Liver (tissue), 3 donors: ENCODE measurements at regions not wholly inside any gene's neighbourhood (a gene's known extent, or its start where the extent isn't known, plus 50 kb on each side); places are given as distances from the start of the nearest gene placed in this dataset.
A peak's percentile ranks its signal among the peaks of the same experiment; 100 is the strongest.

Experiments
- CTCF ChIP-seq: fragments of 150-350 bp; IDR thresholded peaks from 2 replicates; pipeline ENCODE4 v1.5.1; 2017; ENCODE audit warnings: improper control_type of control experiment, low read depth, low read length; ENCODE audit not compliant: missing input control
- EGR1 ChIP-seq, 2 donors: IDR thresholded peaks; 2 replicates each; pipeline ENCODE4 v1.6.1; 2016 to 2018; ENCODE audit warnings: antibody characterized with exemption in 2 of 2, low read depth in 2 of 2
- FOXA1 ChIP-seq: IDR thresholded peaks from 2 replicates; pipeline ENCODE4 v1.6.1; 2016; ENCODE audit warnings: antibody characterized with exemption
- HNF4A ChIP-seq, 2 donors: conservative IDR thresholded peaks; 2 replicates each; pipeline ENCODE4 v1.6.1; 2016; ENCODE audit warnings: antibody characterized with exemption in 2 of 2, mild to moderate bottlenecking in 2 of 2
- JUND ChIP-seq, 2 donors: IDR thresholded peaks; 2 replicates each; pipeline ENCODE4 v1.6.1; 2016; ENCODE audit warnings: antibody characterized with exemption in 2 of 2
- NR2F2 ChIP-seq: IDR thresholded peaks from 2 replicates; pipeline ENCODE4 v1.6.1; 2016; ENCODE audit warnings: antibody characterized with exemption
- RAD21 ChIP-seq, 2 donors: IDR thresholded peaks; 2 replicates each; pipeline ENCODE4 v1.6.1; 2016; ENCODE audit warnings: antibody characterized with exemption in 2 of 2, mild to moderate bottlenecking in 2 of 2
- REST ChIP-seq: IDR thresholded peaks from 2 replicates; pipeline ENCODE4 v1.6.1; 2016; ENCODE audit warnings: antibody characterized with exemption, mild to moderate bottlenecking
- RXRA ChIP-seq, 2 donors: IDR thresholded peaks; 2 replicates each; pipeline ENCODE4 v1.6.1; 2017 to 2018; ENCODE audit warnings: antibody characterized with exemption in 2 of 2, mild to moderate bottlenecking in 1 of 2
- SP1 ChIP-seq: IDR thresholded peaks from 2 replicates; pipeline ENCODE4 v1.6.1; 2018; ENCODE audit warnings: antibody characterized with exemption, mild to moderate bottlenecking
- TAF1 ChIP-seq: conservative IDR thresholded peaks from 2 replicates; pipeline ENCODE4 v1.6.1; 2016; ENCODE audit warnings: antibody characterized with exemption, mild to moderate bottlenecking
- YY1 ChIP-seq: IDR thresholded peaks from 2 replicates; pipeline ENCODE4 v1.6.1; 2016; ENCODE audit warnings: antibody characterized with exemption, mild to moderate bottlenecking
- TF ChIP-seq, protein P1 (sequence below): IDR thresholded peaks from 2 replicates; pipeline ENCODE4 v1.6.1; 2016; ENCODE audit warnings: antibody characterized with exemption
- donor health status: healthy.
- donor health status: healthy.

DNA sequence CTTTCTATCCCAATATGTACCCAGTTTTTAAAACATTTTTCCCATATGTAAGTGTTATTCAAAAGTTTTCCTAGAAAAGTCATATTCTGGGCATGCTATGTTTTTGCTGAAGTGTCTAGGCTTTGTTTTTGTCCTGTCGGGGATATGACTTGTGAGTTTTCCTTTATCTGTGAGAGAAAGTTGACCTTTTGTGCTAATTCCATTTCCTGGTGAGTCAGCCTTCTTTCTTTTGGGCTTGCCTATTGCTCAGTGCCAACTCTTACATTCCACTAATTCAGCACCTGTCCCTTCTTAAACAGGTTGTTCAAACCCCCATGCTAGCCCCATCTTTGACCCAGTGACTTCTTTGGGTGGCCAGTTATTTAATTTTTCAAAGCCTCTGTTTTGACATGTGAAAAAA, 146.2 kb downstream of the AHR start:
- TF ChIP-seq CTCF = no peak
- peak; percentile 31 to 32 for TF ChIP-seq RAD21 (IDR thresholded peaks at IDR 0.05)
- peak; percentile 92 for TF ChIP-seq NR2F2
- TF ChIP-seq REST = no peak
- TF ChIP-seq YY1 = no peak
- peak; percentile 16 for TF ChIP-seq SP1
- peak; percentile 29 to 42 for TF ChIP-seq HNF4A (conservative IDR thresholded peaks at IDR 0.05)
- TF ChIP-seq TAF1 = no peak
- TF ChIP-seq RXRA (IDR thresholded peaks at IDR 0.05) = peak; percentile 14 to 45
- no peak for TF ChIP-seq FOXA1
- peak; percentile 68 to 77 for TF ChIP-seq JUND (IDR thresholded peaks at IDR 0.05)
- TF ChIP-seq EGR1 (IDR thresholded peaks at IDR 0.05; ENCODE audit: low read depth in 2 of 2) = no peak
- TF ChIP-seq, protein P1, sequence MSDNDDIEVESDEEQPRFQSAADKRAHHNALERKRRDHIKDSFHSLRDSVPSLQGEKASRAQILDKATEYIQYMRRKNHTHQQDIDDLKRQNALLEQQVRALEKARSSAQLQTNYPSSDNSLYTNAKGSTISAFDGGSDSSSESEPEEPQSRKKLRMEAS = no peak
